Breast epithelium (tissue), 3 donors: ENCODE measurements at regions not wholly inside any gene's neighbourhood (a gene's known extent, or its start where the extent isn't known, plus 50 kb on each side); places are given as distances from the start of the nearest gene placed in this dataset.

Source experiments
- POLR2A ChIP-seq: fragments of 450-650 bp; IDR thresholded peaks from one replicate; pipeline ENCODE4 v1.6.1; 2016; ENCODE audit warnings: antibody characterized with exemption, mild to moderate bottlenecking, moderate library complexity
- POLR2AphosphoS5 ChIP-seq, 3 donors: sonication (generic); formaldehyde crosslinking; IDR thresholded peaks; one replicate each; pipeline ENCODE4 v1.6.1; 2017; ENCODE audit warnings: antibody characterized with exemption in 3 of 3
- TF ChIP-seq, protein P1 (sequence below), 3 donors: fragments of 450-650 bp; IDR thresholded peaks; one replicate each; pipeline ENCODE4 v1.5.1; 2016 to 2017; ENCODE audit warnings: antibody characterized with exemption in 3 of 3, mild to moderate bottlenecking in 3 of 3, moderate library complexity in 3 of 3

DNA sequence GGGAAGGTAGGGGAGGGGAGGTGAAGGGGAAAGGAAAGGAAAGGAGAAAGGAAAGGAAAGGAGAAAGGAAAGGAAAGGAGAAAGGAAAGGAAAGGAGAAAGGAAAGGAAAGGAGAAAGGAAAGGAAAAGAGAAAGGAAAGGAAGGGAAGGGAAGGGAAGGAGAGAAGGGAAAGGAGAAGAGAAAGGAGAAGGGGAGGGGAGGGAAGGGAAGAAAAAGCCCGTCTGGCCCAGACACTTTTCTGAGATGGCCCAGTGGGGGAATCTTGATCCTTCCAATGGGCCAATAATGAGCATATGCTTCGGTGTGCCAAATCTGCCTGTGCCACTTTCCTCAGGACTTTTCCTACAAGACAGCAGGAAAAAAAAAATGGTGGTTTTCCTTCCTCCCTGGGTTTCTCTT is 64.5 kb downstream of the CH25H start:
- TF ChIP-seq, protein P1, sequence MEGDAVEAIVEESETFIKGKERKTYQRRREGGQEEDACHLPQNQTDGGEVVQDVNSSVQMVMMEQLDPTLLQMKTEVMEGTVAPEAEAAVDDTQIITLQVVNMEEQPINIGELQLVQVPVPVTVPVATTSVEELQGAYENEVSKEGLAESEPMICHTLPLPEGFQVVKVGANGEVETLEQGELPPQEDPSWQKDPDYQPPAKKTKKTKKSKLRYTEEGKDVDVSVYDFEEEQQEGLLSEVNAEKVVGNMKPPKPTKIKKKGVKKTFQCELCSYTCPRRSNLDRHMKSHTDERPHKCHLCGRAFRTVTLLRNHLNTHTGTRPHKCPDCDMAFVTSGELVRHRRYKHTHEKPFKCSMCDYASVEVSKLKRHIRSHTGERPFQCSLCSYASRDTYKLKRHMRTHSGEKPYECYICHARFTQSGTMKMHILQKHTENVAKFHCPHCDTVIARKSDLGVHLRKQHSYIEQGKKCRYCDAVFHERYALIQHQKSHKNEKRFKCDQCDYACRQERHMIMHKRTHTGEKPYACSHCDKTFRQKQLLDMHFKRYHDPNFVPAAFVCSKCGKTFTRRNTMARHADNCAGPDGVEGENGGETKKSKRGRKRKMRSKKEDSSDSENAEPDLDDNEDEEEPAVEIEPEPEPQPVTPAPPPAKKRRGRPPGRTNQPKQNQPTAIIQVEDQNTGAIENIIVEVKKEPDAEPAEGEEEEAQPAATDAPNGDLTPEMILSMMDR (IDR thresholded peaks at IDR 0.05) = no peak
- no peak for TF ChIP-seq POLR2AphosphoS5 (IDR thresholded peaks at IDR 0.05)
- TF ChIP-seq POLR2A = no peak
